ELF-1 (cell line): ENCODE measurements at regions not wholly inside any gene's neighbourhood (a gene's known extent, or its start where the extent isn't known, plus 50 kb on each side); places are given as distances from the start of the nearest gene placed in this dataset.
"Not testable (repeated sequence)": the region's sequence is repeated elsewhere in the genome, so short reads cannot be mapped to it uniquely, and the experiment has no call there.

Experiments used
- DNase-seq: peaks from one replicate; pipeline ENCODE4 v3.0.0-alpha.2; 2016; ENCODE audit warnings: low read depth, low spot score

GRCh38 chr12:11539156-11539555, 110.3 kb upstream of the ETV6 start:
- no peak for DNase-seq

DNA sequence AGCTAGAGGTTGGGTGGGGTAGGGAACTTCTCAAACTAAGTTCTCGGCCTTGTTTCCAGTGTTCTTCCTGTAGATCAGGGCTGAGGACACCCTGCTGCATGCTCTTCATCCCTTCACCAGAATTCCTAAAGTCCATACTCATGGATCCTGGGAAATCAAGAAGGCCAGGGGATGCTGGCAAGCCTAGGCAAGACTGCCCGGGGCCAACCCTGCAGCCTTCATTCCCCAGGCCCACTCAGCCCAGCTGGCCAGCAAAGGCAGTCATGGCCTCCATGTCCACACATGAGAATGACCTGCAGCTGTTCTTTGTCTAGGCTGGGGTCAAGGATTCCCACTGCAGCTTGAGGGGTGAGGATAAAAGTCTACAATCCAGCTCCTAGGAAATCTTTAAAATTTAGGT, 109.3 kb upstream of the ETV6 start:
- no peak for DNase-seq

- DNase-seq: no peak
Measured at GRCh38 chr12:11540615-11541310, 108.7 kb upstream of the ETV6 start.

DNA sequence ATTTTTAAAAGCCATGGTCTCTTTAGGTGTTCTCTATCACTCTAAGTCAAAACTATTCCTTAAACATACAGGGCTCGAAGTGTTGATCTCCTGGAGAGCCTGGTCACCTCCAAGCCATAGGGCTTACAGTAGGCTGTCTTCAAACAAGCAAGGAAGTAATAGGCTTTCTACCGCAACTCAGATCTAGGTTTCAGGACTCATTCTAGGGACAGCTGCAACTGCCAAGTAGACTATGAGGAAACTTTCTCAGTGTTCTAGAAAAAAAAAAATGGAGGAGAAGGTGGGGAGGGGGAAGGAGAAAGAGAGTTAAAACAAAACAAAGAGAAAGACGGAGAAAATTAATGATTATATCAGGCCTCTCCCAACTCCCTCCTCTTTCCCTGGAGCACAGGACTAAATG, 106.9 kb upstream of the ETV6 start:
- DNase-seq: no peak

GRCh38 chr12:11543457-11544158, 105.9 kb upstream of the ETV6 start:
- no peak for DNase-seq

GRCh38 chr12:11545484-11546330, 103.8 kb upstream of the ETV6 start:
- peak; percentile 21 for DNase-seq

DNA sequence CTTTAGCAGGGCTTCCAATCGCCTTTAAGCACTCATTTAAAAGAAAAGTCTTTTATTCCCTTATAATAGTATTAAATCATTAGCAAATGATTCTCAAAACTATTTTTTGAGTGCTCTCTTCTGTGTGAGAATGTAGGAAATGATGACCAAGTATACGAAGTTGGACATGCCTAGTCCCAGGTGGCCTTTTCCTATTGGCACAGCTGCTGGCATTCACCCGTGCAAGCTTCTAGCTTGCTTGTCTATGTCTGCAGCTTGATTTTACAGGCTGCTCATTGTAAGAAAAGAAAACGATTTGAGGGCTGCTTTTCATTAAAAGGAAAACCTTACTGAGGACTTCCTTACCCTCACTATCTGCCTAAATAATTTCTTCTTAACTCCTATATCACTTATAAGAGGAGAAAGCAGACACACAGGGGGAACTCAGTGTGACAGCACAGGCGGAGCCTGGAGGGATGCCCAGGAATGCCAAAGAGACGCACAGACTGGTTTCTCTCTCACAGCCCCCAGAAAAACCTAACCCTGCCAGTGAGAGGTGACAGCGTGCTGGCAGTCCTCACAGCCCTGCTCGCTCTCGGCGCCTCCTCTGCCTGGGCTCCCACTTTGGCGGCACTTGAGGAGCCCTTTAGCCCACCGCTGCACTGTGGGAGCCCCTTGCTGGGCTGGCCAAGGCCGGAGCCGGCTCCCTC, 102.7 kb upstream of the ETV6 start:
- not testable (repeated sequence) for DNase-seq

DNA sequence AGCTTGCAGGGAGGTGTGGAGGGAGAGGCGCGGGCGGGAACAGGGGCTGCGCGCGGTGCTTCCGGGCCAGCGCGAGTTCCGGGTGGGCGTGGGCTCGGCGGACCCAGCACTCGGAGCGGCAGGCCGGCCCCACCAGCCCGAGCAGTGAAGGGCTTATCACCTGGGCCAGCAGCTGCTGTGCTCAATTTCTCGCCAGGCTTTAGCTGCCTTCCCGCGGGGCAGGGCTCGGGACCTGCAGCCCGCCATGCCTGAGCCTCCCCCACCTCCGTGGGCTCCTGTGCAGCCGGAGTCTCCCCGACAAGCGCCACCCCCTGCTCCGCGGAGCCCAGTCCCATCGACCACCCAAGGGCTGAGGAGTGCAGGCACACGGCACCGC, 102.2 kb upstream of the ETV6 start:
- not testable (repeated sequence) for DNase-seq

- DNase-seq: no peak
Measured at GRCh38 chr12:11549119-11549518, 100.4 kb upstream of the ETV6 start.

- peak; percentile 40 for DNase-seq
Measured at GRCh38 chr12:11553871-11554533, 95.5 kb upstream of the ETV6 start.

- no peak for DNase-seq
Measured at GRCh38 chr12:11555195-11555594, 94.3 kb upstream of the ETV6 start.

DNA sequence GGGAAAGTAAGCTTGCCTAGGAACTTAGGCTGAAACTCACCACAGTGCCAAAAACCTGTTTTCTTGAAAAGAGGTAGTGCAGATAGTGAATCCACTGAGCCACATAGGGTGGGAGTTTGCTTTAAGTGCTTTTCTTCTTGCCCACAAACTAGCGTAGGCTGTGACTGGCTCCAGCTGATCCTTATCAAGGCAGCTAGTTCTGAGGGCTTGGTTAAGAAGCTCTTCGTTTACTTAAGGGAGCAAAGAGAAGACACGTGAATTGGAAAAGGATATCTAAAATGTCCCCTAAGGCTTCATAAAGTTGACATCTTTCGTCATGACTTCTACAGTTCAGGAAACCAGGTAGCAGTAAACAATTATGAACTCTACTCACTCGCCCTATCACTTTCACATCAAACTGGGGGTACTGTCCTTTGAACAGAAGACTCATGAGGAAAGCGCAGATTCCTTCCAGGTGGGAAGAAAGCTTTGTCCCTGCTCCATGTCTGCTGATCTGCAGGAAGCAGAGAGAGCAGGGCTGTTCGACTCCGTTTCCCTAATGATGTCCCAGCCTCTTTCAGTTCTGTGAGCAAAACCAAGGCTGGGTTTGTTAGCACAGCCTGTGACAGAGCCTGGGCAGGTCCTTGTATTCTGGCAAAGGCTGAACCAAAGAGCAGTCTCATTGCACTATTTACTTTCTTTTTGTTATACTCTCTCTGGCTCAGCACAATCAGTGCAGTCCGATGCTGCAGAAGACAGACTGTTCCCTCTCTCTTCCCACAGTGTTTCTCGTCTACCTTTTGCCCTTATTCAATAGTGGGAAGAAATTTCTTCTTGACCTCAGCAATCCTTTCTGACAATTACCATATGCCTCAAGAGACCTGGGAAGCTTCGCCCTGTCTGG, 93.5 kb upstream of the ETV6 start:
- no peak for DNase-seq

- no peak for DNase-seq
Measured at GRCh38 chr12:11556682-11557081, 92.8 kb upstream of the ETV6 start.

GRCh38 chr12:11559626-11560340, 89.7 kb upstream of the ETV6 start:
- DNase-seq: no peak

DNA sequence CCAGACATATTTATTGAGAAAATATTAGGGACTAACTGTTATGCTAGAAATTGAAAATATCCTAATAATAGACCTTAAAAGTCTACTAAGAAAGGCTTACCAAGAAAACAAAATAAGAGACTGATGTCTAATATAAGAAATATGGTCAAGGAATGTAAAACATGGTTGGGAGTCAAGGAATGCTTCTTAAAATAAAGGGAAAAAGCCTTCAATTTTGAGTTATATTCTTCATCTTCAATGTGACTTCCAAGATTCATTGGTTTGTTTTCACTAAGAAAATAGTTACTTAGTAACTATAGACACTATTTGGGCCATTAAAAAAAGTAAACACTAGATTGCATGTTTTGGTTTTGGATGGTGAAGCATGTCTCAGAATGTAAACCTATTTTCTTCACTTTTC, 88.1 kb upstream of the ETV6 start:
- DNase-seq: no peak

DNA sequence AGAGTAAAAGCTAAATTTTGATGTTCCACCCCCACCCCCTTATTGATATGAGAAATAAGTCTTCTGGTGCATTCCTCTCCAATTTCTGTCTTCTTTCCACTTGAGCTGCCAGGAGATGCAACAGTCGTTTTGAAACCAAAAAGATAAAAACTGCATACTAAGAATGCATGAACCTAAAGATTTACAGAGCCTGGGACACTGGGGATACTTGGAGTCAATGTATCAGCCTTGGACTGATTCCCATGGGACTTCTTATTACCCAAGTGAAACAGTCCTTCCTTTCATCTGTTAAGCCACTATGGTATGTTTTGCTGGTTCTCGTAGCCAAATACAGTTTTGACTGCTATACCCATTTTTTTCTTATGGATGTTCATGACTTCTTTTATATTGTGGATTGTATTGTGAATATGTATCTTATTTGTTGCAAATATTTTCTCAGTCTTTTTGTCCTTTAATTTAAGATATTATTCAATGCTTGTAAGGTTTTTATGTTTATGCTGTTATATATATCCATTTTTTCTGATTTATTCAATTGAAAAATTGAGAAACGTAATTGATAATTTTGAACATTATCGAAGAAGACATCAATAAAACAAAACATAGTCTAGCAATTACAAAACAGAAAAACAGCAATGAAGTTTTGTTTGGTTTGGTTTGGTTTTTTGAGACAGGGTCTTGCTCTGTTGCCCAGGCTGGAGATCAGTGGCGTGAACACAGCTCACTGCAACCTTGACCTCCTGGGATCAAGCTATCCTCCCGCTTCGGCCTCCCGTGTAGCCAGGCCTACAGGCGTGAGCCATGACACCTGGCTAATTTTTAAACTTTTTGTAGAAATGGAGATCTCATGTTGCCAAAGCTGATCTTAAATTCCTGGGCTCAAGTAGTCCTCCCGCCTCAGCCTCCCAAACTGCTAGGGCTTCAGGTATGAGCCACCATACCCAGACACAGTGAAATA, 85.4 kb upstream of the ETV6 start:
- DNase-seq: no peak

DNA sequence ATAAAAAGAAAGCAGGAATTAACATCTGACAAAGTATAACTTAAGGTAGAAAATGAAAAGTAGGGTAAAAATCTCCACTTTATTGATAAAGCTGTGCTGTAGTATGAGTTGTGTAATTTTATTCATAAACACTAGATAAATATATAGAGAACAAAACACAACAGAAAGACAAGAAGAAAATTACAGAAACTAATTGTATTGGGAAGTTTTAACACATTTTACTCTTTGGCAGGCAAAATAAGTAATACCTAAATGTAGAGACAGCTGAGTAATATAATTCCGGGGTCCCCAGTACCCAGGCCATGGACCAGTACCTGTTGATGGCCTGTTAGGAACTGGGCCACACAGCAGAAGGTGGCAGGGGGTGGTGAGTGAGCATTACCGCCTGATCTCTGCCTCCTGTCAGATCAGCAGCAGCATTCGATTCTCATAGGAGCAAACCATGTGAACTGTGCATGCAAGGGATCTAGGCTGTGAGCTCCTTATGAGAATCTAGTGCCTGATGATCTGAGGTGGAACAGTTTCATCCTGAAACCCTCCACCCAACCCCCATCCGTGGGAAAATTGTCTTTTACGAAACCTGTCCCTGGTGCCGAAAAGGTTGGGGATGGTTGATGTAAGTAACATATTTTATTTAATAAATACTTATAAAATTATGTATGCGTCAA, 84.4 kb upstream of the ETV6 start:
- DNase-seq: no peak

DNA sequence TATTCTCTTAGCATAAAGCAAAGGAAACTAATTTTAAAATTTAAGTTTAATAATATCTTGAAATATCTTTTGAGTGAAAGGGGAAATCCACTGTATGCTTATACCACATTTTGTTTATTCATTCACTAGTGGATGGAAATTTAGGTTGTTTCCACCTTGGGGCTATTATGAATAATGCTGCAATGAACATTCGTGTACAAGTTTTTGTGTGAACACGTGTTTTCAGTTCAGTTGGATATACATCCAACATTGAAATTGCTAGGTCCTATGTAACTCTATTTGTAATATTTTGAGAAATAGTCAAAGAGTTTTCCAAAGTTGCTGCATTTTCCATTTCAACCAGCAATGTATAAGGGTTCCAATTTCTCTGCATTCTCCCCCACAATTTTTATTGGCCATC, 83.7 kb upstream of the ETV6 start:
- no peak for DNase-seq
